ENCODE measurements at regions not wholly inside any gene's neighbourhood (a gene's known extent, or its start where the extent isn't known, plus 50 kb on each side); places are given as distances from the start of the nearest gene placed in this dataset.
A peak's percentile ranks its signal among the peaks of the same experiment; 100 is the strongest.

GRCh38 chr3:124565013-124565412, 165.2 kb upstream of the UMPS start:
- TF ChIP-seq CTCF (conservative IDR thresholded peaks at IDR 0.05; ENCODE audit: low read length) (peak; percentile 97), EZH2phosphoT487 (IDR thresholded peaks at IDR 0.05; ENCODE audit: borderline replicate concordance) (no peak)

All from Loucy (cell line).